ENCODE measurements at regions not wholly inside any gene's neighbourhood (a gene's known extent, or its start where the extent isn't known, plus 50 kb on each side); places are given as distances from the start of the nearest gene placed in this dataset.

GRCh38 chr4:121219227-121219626 is 55.1 kb upstream of the TNIP3 start:
- no peaks in the 10 kb centered on the region for H4K20me1 ChIP-seq (ENCODE audit: insufficient read depth, low read length)
- H2AFZ ChIP-seq (ENCODE audit: low read length): no peak overlapping the region
- DNase-seq (ENCODE audit: low spot score) (no peak), FAIRE-seq (no peak), ATAC-seq (no peak)
- ChIA-PET POLR2A (no interaction called here), CTCF (ENCODE audit: low intra/inter-chr PET ratio, low total read pairs) (no interaction called here)
- H3K9me3 ChIP-seq (ENCODE audit: low read length): no peaks in the 10 kb centered on the region
- no peak overlapping the region for H3K4me2 ChIP-seq (ENCODE audit: low read depth, low read length)
- H3K4me3 ChIP-seq (replicated peaks in 1 of 3; ENCODE audit: insufficient read depth in 1 of 3, low read depth in 2 of 3, low read length in 3 of 3): no peak overlapping the region
- H3K79me2 ChIP-seq (ENCODE audit: insufficient read depth, low read length): no peaks in the 10 kb centered on the region
- no peak overlapping the region for H3K9ac ChIP-seq (ENCODE audit: insufficient read depth, low read depth, low read length)
- no peaks in the 10 kb centered on the region for H3K36me3 ChIP-seq (replicated peaks in 1 of 2; ENCODE audit: control insufficient read depth in 1 of 2, insufficient read depth in 2 of 2, low read length in 2 of 2)
- no peak for TF ChIP-seq DRAP1 (CRISPR knock-in tag; IDR thresholded peaks at IDR 0.05)
- TF ChIP-seq LBX2 (CRISPR knock-in tag; IDR thresholded peaks at IDR 0.05; ENCODE audit: borderline replicate concordance): no peak
- TF ChIP-seq SMC3 (IDR thresholded peaks at IDR 0.05; ENCODE audit: low read length): no peak
- no peak for TF ChIP-seq ARNT2 (CRISPR knock-in tag; IDR thresholded peaks at IDR 0.05; ENCODE audit: low read depth)
- no peak for TF ChIP-seq FLYWCH1 (CRISPR knock-in tag; IDR thresholded peaks at IDR 0.05)
- no peak for TF ChIP-seq NFYC (CRISPR knock-in tag; IDR thresholded peaks at IDR 0.05)
- TF ChIP-seq ZNF878 (CRISPR knock-in tag; IDR thresholded peaks at IDR 0.05): no peak
- TF ChIP-seq ZNF644 (CRISPR knock-in tag; IDR thresholded peaks at IDR 0.05; ENCODE audit: low read depth): no peak
- no peak for TF ChIP-seq CBX1 (IDR thresholded peaks at IDR 0.05; ENCODE audit: low read depth)
- TF ChIP-seq ZSCAN25 (CRISPR knock-in tag; IDR thresholded peaks at IDR 0.05): no peak
- no peak for TF ChIP-seq STAT5B (CRISPR knock-in tag; IDR thresholded peaks at IDR 0.05)
- TF ChIP-seq CBFB (CRISPR knock-in tag; IDR thresholded peaks at IDR 0.05): no peak
- no peak for TF ChIP-seq NCOA2 (CRISPR knock-in tag; IDR thresholded peaks at IDR 0.05)
- TF ChIP-seq ZNF280B (CRISPR knock-in tag; IDR thresholded peaks at IDR 0.05; ENCODE audit: borderline replicate concordance): no peak
- no peaks in the 10 kb centered on the region for H3K4me1 ChIP-seq (ENCODE audit: insufficient read depth, low read length)
- no peak overlapping the region for H3K27ac ChIP-seq (ENCODE audit: extremely low read length, insufficient read depth, low read length)
- in situ Hi-C loops (cut with HindIII; ENCODE audit: extremely low pct_ligation_motif_present, low pct_unique_long_range_greater_than_20kb) (no loop called here), intact Hi-C loops (cut with micrococcal nuclease; ENCODE audit: unreplicated experiment) (no loop called here)
- H3K27me3 ChIP-seq (ENCODE audit: control insufficient read depth in 1 of 2, insufficient read depth in 2 of 2, low read length in 2 of 2): no peaks in the 10 kb centered on the region; a peak in 2 of 5 replicates
- WGBS (ENCODE audit: low lambda C conversion rate): 0% methylated on average over 1 of the region's 1 CpG
- BruUV-seq (replicated peaks): no TSS peak
